OCI-LY1 (cell line): ENCODE measurements at regions not wholly inside any gene's neighbourhood (a gene's known extent, or its start where the extent isn't known, plus 50 kb on each side); places are given as distances from the start of the nearest gene placed in this dataset.
"Not testable (repeated sequence)": the region's sequence is repeated elsewhere in the genome, so short reads cannot be mapped to it uniquely, and the experiment has no call there.

Source experiments
- H2AFZ ChIP-seq: fragments of 200-600 bp; sonication (generic), shearing (Covaris generic); 2 replicates; pipeline ENCODE4 v1.6.0; 2014; ENCODE audit warnings: antibody characterized with exemption, mild to moderate bottlenecking, low read length
- H3F3A ChIP-seq: fragments of 200-600 bp; sonication (generic), shearing (Covaris generic); 2 replicates; pipeline ENCODE4 v1.6.0; 2014; ENCODE audit warnings: mild to moderate bottlenecking, antibody characterized with exemption, low read length, moderate library complexity; ENCODE audit not compliant: insufficient read depth
- H3K27ac ChIP-seq: fragments of 200-600 bp; sonication (generic); 2 replicates; pipeline ENCODE4 v1.5.1; 2014; ENCODE audit warnings: low read length, mixed run types, mild to moderate bottlenecking, low read depth; ENCODE audit not compliant: poor library complexity, severe bottlenecking
- H3K27me3 ChIP-seq: fragments of 200-600 bp; sonication (generic); 2 replicates; pipeline ENCODE4 v1.6.0; 2014; ENCODE audit warnings: antibody characterized with exemption, mild to moderate bottlenecking, low read length, moderate library complexity; ENCODE audit not compliant: insufficient read depth
- H3K36me3 ChIP-seq: fragments of 200-600 bp; sonication (generic); 2 replicates; pipeline ENCODE4 v1.6.1; 2014; ENCODE audit warnings: mild to moderate bottlenecking, antibody characterized with exemption, low read length, moderate library complexity, mixed read lengths; ENCODE audit not compliant: insufficient read depth
- H3K4me1 ChIP-seq: fragments of 200-600 bp; sonication (generic); 2 replicates; pipeline ENCODE4 v1.5.1; 2014; ENCODE audit warnings: mild to moderate bottlenecking, low read length, moderate library complexity; ENCODE audit not compliant: insufficient read depth, severe bottlenecking
- H3K4me2 ChIP-seq: fragments of 200-600 bp; sonication (generic), shearing (Covaris generic); 2 replicates; pipeline ENCODE4 v1.6.1; 2014; ENCODE audit warnings: low read length
- H3K4me3 ChIP-seq: fragments of 200-600 bp; sonication (generic); 2 replicates; pipeline ENCODE4 v1.5.1; 2014; ENCODE audit warnings: low read length, low read depth, mild to moderate bottlenecking, mixed read lengths; ENCODE audit not compliant: poor library complexity, severe bottlenecking
- H3K79me2 ChIP-seq: fragments of 200-600 bp; shearing (Covaris generic); 2 replicates; pipeline ENCODE4 v1.6.1; 2016; ENCODE audit warnings: mixed run types, low read length, mixed read lengths; ENCODE audit not compliant: insufficient read depth
- H3K9ac ChIP-seq: fragments of 200-600 bp; sonication (generic), shearing (Covaris generic); 2 replicates; pipeline ENCODE4 v1.6.1; 2014; ENCODE audit warnings: mild to moderate bottlenecking, low read length, mixed read lengths
- H3K9me2 ChIP-seq: fragments of 200-600 bp; sonication (generic), shearing (Covaris generic); 2 replicates; pipeline ENCODE4 v1.6.1; 2014; ENCODE audit warnings: low read depth, mild to moderate bottlenecking, low read length, mixed read lengths
- H3K9me3 ChIP-seq: fragments of 200-600 bp; shearing (Covaris generic); 2 replicates; pipeline ENCODE4 v1.6.1; 2014; ENCODE audit warnings: low read length, mixed read lengths
- H4K20me1 ChIP-seq: fragments of 200-600 bp; sonication (generic), shearing (Covaris generic); 2 replicates; pipeline ENCODE4 v1.6.0; 2016; ENCODE audit warnings: mild to moderate bottlenecking, low read length; ENCODE audit not compliant: insufficient read depth
- CTCF ChIP-seq: fragments of 200-600 bp; sonication (generic), shearing (Covaris generic); IDR thresholded peaks from 2 replicates; pipeline ENCODE4 v1.5.1; 2017; ENCODE audit warnings: mild to moderate bottlenecking, antibody characterized with exemption, low read length, moderate library complexity, mixed read lengths
- EZH2 ChIP-seq: fragments of 200-600 bp; sonication (generic), shearing (Covaris generic); IDR thresholded peaks from 2 replicates; pipeline ENCODE4 v1.8.0; 2017; ENCODE audit warnings: borderline replicate concordance, mixed run types, mild to moderate bottlenecking, antibody characterized with exemption, low read length, moderate library complexity, mixed read lengths

- no peak overlapping the region for H3K9ac ChIP-seq
- no peaks in the 10 kb centered on the region for H4K20me1 ChIP-seq
- no peak for TF ChIP-seq EZH2
- no peak for TF ChIP-seq CTCF
- no peaks in the 10 kb centered on the region for H3K27me3 ChIP-seq
- H3K36me3 ChIP-seq: no peaks in the 10 kb centered on the region
- H3K79me2 ChIP-seq: no peaks in the 10 kb centered on the region
- H2AFZ ChIP-seq: no peak overlapping the region
- H3K4me2 ChIP-seq: no peak overlapping the region
- no peak overlapping the region for H3K27ac ChIP-seq
- no peaks in the 10 kb centered on the region for H3K9me2 ChIP-seq
- no peaks in the 10 kb centered on the region for H3K4me1 ChIP-seq
- no peaks in the 10 kb centered on the region for H3F3A ChIP-seq
- H3K9me3 ChIP-seq: no peaks in the 10 kb centered on the region
- no peak overlapping the region for H3K4me3 ChIP-seq
These were observed 102.3 kb upstream of the GATA6 start for GRCh38 chr18:22067109-22067508.

- H3K4me1 ChIP-seq: no peaks in the 10 kb centered on the region
- H3K27ac ChIP-seq: no peak overlapping the region
- no peaks in the 10 kb centered on the region for H3K36me3 ChIP-seq
- no peaks in the 10 kb centered on the region for H4K20me1 ChIP-seq
- H3K4me3 ChIP-seq: no peak overlapping the region
- no peak overlapping the region for H3K9ac ChIP-seq
- no peaks in the 10 kb centered on the region for H3F3A ChIP-seq
- no peak overlapping the region for H3K4me2 ChIP-seq
- no peaks in the 10 kb centered on the region for H3K9me3 ChIP-seq
- TF ChIP-seq EZH2 (no peak), CTCF (no peak)
- H3K27me3 ChIP-seq: no peaks in the 10 kb centered on the region
- no peak overlapping the region for H2AFZ ChIP-seq
- no peaks in the 10 kb centered on the region for H3K9me2 ChIP-seq
- H3K79me2 ChIP-seq: no peaks in the 10 kb centered on the region
These were observed 101.7 kb upstream of the GATA6 start for GRCh38 chr18:22067682-22068081.

GRCh38 chr18:22068784-22069183, 100.6 kb upstream of the GATA6 start:
- not testable (repeated sequence) for H3K9ac ChIP-seq, H3K4me2 ChIP-seq, H3K27me3 ChIP-seq, H3K4me1 ChIP-seq, H3K36me3 ChIP-seq, H3K4me3 ChIP-seq, H3K9me3 ChIP-seq, H3F3A ChIP-seq, H3K79me2 ChIP-seq, H2AFZ ChIP-seq, H4K20me1 ChIP-seq, H3K9me2 ChIP-seq, H3K27ac ChIP-seq

- H3F3A ChIP-seq: no peaks in the 10 kb centered on the region
- TF ChIP-seq EZH2 (no peak), CTCF (no peak)
These were observed 99.5 kb upstream of the GATA6 start for GRCh38 chr18:22069916-22070315.

More at GRCh38 chr18:22069916-22070315, 99.5 kb upstream of the GATA6 start:
- Histone ChIP-seq H3K4me3 (no peak overlapping the region), H2AFZ (no peak overlapping the region), H3K27me3 (no peaks in the 10 kb centered on the region), H4K20me1 (no peaks in the 10 kb centered on the region), H3K9ac (no peak overlapping the region), H3K4me1 (no peaks in the 10 kb centered on the region), H3K4me2 (no peak overlapping the region), H3K79me2 (no peaks in the 10 kb centered on the region), H3K27ac (no peak overlapping the region), H3K9me3 (no peaks in the 10 kb centered on the region), H3K36me3 (no peaks in the 10 kb centered on the region), H3K9me2 (no peaks in the 10 kb centered on the region)
